ENCODE measurements at regions not wholly inside any gene's neighbourhood (a gene's known extent, or its start where the extent isn't known, plus 50 kb on each side); places are given as distances from the start of the nearest gene placed in this dataset.

DNA sequence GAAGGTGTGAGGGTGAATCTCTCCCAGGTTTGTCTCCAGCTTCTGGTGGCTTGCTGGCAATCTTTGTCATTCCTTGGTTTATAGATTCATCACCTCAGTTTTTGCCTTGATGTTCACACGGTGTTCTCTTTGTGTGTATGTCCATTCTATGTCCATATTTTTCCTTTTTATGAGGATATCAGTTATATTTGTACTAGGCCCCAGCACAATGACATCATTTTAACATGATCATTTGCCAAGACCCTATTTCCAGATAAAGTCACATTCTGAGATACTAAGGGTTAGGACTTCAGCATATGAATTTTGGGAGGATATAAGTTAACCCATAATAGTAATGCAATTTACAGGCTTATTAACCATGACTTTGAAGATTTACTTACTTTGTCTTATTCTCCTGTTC, 649.0 kb downstream of the CPS1 start:
- TF ChIP-seq, protein P1, sequence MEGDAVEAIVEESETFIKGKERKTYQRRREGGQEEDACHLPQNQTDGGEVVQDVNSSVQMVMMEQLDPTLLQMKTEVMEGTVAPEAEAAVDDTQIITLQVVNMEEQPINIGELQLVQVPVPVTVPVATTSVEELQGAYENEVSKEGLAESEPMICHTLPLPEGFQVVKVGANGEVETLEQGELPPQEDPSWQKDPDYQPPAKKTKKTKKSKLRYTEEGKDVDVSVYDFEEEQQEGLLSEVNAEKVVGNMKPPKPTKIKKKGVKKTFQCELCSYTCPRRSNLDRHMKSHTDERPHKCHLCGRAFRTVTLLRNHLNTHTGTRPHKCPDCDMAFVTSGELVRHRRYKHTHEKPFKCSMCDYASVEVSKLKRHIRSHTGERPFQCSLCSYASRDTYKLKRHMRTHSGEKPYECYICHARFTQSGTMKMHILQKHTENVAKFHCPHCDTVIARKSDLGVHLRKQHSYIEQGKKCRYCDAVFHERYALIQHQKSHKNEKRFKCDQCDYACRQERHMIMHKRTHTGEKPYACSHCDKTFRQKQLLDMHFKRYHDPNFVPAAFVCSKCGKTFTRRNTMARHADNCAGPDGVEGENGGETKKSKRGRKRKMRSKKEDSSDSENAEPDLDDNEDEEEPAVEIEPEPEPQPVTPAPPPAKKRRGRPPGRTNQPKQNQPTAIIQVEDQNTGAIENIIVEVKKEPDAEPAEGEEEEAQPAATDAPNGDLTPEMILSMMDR (IDR thresholded peaks at IDR 0.05; ENCODE audit: low read depth, low read length, poor library complexity, severe bottlenecking), result no peak
- TF ChIP-seq EZH2phosphoT487 (IDR thresholded peaks at IDR 0.05; ENCODE audit: borderline replicate concordance, low read length), result no peak
